Glutamatergic neuron (in vitro differentiated cells): ENCODE measurements at regions not wholly inside any gene's neighbourhood (a gene's known extent, or its start where the extent isn't known, plus 50 kb on each side); places are given as distances from the start of the nearest gene placed in this dataset.

Experiments used
- DNase-seq: peaks from one replicate; pipeline ENCODE4 v3.0.0; 2022
- H3K27ac Mint-ChIP-seq: one replicate; pipeline ENCODE4 v1.8.0; 2020; ENCODE audit warnings: mild to moderate bottlenecking, mixed read lengths, inconsistent platforms; ENCODE audit not compliant: unreplicated experiment
- H3K27me3 Mint-ChIP-seq: one replicate; pipeline ENCODE4 v1.8.0; 2020; ENCODE audit warnings: mild to moderate bottlenecking, moderate library complexity, mixed read lengths, inconsistent platforms; ENCODE audit not compliant: unreplicated experiment
- H3K36me3 Mint-ChIP-seq: one replicate; pipeline ENCODE4 v1.8.0; 2020; ENCODE audit warnings: mild to moderate bottlenecking, mixed read lengths, inconsistent platforms; ENCODE audit not compliant: unreplicated experiment
- H3K4me1 Mint-ChIP-seq: one replicate; pipeline ENCODE4 v1.8.0; 2020; ENCODE audit warnings: mild to moderate bottlenecking, low read depth, mixed read lengths, inconsistent platforms; ENCODE audit not compliant: unreplicated experiment
- H3K4me3 Mint-ChIP-seq: one replicate; pipeline ENCODE4 v1.8.0; 2020; ENCODE audit warnings: mild to moderate bottlenecking, mixed read lengths, inconsistent platforms; ENCODE audit not compliant: unreplicated experiment
- H3K9me3 Mint-ChIP-seq: one replicate; pipeline ENCODE4 v1.8.0; 2020; ENCODE audit warnings: mild to moderate bottlenecking, moderate library complexity, mixed read lengths, inconsistent platforms; ENCODE audit not compliant: unreplicated experiment
- CTCF ChIP-seq: fragments of 200-600 bp; sonication (generic); IDR thresholded peaks from one replicate; pipeline ENCODE4 v1.5.0; 2021; ENCODE audit not compliant: partially characterized antibody, unreplicated experiment

- no peak overlapping the region for H3K4me3 Mint-ChIP-seq
- TF ChIP-seq CTCF = no peak
- H3K9me3 Mint-ChIP-seq = peaks cover 2% of the 10 kb centered on the region
Measured at GRCh38 chr4:4727536-4727935, 131.9 kb upstream of the MSX1 start.

DNA sequence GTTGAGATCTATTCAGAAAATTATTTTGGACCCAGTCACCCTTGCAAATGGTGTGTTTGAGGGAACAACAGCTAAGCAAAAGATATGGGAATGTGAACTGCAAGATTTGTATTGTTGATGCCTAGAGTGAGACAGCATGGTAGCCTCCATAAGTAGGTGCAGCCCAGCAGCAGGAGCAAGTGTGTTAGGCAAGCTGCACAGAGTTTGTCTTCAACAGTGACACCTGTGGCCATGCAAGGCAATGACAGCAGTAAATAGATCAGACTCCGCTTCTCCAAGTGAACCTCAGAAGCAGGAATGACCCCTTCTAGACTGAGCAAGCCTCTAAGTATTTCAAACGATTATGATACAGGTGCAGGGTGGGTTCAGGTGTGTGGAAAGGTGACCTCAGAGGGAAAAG, 133.4 kb upstream of the MSX1 start:
- peaks cover 4% of the 10 kb centered on the region for H3K27me3 Mint-ChIP-seq
- H3K36me3 Mint-ChIP-seq = peaks cover 30% of the 10 kb centered on the region
- H3K4me3 Mint-ChIP-seq = no peak overlapping the region
- peaks cover 3% of the 10 kb centered on the region for H3K9me3 Mint-ChIP-seq
- DNase-seq = no peak
- peaks cover 11% of the 10 kb centered on the region for H3K4me1 Mint-ChIP-seq
- no peak overlapping the region for H3K27ac Mint-ChIP-seq
- TF ChIP-seq CTCF = peak; percentile 45

More at GRCh38 chr4:4727536-4727935, 131.9 kb upstream of the MSX1 start:
- Mint-ChIP-seq H3K27ac (no peak overlapping the region), H3K36me3 (peaks cover 30% of the 10 kb centered on the region), H3K4me1 (no peaks in the 10 kb centered on the region), H3K27me3 (peaks cover 2% of the 10 kb centered on the region)
- no peak for DNase-seq

GRCh38 chr4:4724321-4724720, 135.1 kb upstream of the MSX1 start:
- Mint-ChIP-seq H3K4me3 (no peak overlapping the region), H3K4me1 (peaks cover 26% of the 10 kb centered on the region), H3K27ac (no peak overlapping the region), H3K36me3 (peaks cover 30% of the 10 kb centered on the region), H3K9me3 (peaks cover 7% of the 10 kb centered on the region), H3K27me3 (peaks cover 8% of the 10 kb centered on the region)
- TF ChIP-seq CTCF = no peak
- DNase-seq = no peak

DNA sequence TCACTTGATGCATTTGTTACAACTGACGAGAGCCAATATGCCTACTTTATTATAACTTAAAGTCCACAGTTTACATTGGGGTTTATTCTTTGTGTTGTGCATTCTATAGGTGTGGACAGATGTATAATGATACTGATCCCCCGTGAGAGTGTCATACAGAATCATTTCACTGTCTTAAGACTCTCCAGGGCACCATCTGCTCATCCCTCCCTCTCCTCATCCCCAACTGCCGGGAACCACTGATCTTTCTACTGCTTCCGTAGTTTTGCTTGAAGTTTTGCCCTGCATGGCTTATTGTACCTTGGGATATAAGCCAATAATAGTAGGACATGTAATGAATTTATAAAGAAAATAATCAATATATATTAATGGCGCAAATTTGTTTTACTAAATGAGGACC, 137.8 kb upstream of the MSX1 start:
- peaks cover 31% of the 10 kb centered on the region for H3K4me1 Mint-ChIP-seq
- peaks cover 7% of the 10 kb centered on the region for H3K9me3 Mint-ChIP-seq
- no peak for TF ChIP-seq CTCF
- peaks cover 8% of the 10 kb centered on the region for H3K27me3 Mint-ChIP-seq
- H3K4me3 Mint-ChIP-seq = no peak overlapping the region
- DNase-seq = no peak
- H3K36me3 Mint-ChIP-seq = peaks cover 29% of the 10 kb centered on the region
- peak overlapping the region; percentile 48 for H3K27ac Mint-ChIP-seq

GRCh38 chr4:4720646-4721045, 138.8 kb upstream of the MSX1 start:
- H3K27ac Mint-ChIP-seq = peak overlapping the region; percentile 53
- peaks cover 7% of the 10 kb centered on the region for H3K9me3 Mint-ChIP-seq
- peak; percentile 49 for DNase-seq
- peaks cover 8% of the 10 kb centered on the region for H3K27me3 Mint-ChIP-seq
- peak overlapping the region; percentile 43 for H3K4me3 Mint-ChIP-seq
- peaks cover 19% of the 10 kb centered on the region for H3K36me3 Mint-ChIP-seq
- no peak for TF ChIP-seq CTCF
- peaks cover 31% of the 10 kb centered on the region for H3K4me1 Mint-ChIP-seq
